Tibial nerve (tissue), 4 donors: ENCODE measurements at regions not wholly inside any gene's neighbourhood (a gene's known extent, or its start where the extent isn't known, plus 50 kb on each side); places are given as distances from the start of the nearest gene placed in this dataset.

Source experiments
- DNase-seq, 2 donors: peaks; one replicate each; pipeline ENCODE4 v3.0.0-alpha.2; 2019; ENCODE audit warnings: low spot score in 2 of 2
- H3K27ac ChIP-seq, 4 donors: fragments of 200-600 bp; sonication (generic) in 3 of 4; one replicate each; pipeline ENCODE4 v1.5.1; 2017 to 2019; ENCODE audit warnings: mild to moderate bottlenecking in 1 of 4
- H3K27me3 ChIP-seq, 2 donors: fragments of 200-600 bp; sonication (generic) in 1 of 2; one replicate each; pipeline versions ENCODE4 v1.5.1 to v1.6.0; 2017 to 2019
- H3K36me3 ChIP-seq, 3 donors: fragments of 200-600 bp; sonication (generic); one replicate each; pipeline ENCODE4 v1.5.1; 2018 to 2019
- H3K4me1 ChIP-seq, 4 donors: fragments of 200-600 bp; sonication (generic) in 3 of 4; one replicate each; pipeline ENCODE4 v1.5.1; 2017 to 2019
- H3K4me3 ChIP-seq, 4 donors: fragments of 200-600 bp; sonication (generic) in 3 of 4; one replicate each; pipeline ENCODE4 v1.5.1; 2017 to 2019; ENCODE audit warnings: mild to moderate bottlenecking in 1 of 4, moderate library complexity in 1 of 4
- H3K9me3 ChIP-seq, 4 donors: fragments of 200-600 bp; sonication (generic) in 3 of 4; one replicate each; pipeline ENCODE4 v1.5.1; 2017 to 2019
- EP300 ChIP-seq, 2 donors: sonication (generic); formaldehyde crosslinking; IDR thresholded peaks; one replicate each; pipeline ENCODE4 v1.6.1; 2017; ENCODE audit warnings: antibody characterized with exemption in 2 of 2, mild to moderate bottlenecking in 1 of 2
- POLR2A ChIP-seq, 2 donors: fragments of 450-650 bp; IDR thresholded peaks; one replicate each; pipeline ENCODE4 v1.6.1; 2017; ENCODE audit warnings: antibody characterized with exemption in 2 of 2, mild to moderate bottlenecking in 2 of 2, moderate library complexity in 2 of 2
- WGBS, 2 donors: methylation state at CpG; one replicate each; pipeline ENCODE4 v1.1.5; 2018; 5-methylcytosine and 5-hydroxymethylcytosine counted together
- TF ChIP-seq, protein P1 (sequence below), 5 experiments: fragments of 200-600 bp in 3 of 5; fragments of 450-650 bp in 2 of 5; sonication (generic) in 3 of 5; IDR thresholded peaks; one replicate each; pipeline ENCODE4 v1.5.1; 2016 to 2019; ENCODE audit warnings: antibody characterized with exemption in 5 of 5, mild to moderate bottlenecking in 3 of 5, moderate library complexity in 2 of 5

DNA sequence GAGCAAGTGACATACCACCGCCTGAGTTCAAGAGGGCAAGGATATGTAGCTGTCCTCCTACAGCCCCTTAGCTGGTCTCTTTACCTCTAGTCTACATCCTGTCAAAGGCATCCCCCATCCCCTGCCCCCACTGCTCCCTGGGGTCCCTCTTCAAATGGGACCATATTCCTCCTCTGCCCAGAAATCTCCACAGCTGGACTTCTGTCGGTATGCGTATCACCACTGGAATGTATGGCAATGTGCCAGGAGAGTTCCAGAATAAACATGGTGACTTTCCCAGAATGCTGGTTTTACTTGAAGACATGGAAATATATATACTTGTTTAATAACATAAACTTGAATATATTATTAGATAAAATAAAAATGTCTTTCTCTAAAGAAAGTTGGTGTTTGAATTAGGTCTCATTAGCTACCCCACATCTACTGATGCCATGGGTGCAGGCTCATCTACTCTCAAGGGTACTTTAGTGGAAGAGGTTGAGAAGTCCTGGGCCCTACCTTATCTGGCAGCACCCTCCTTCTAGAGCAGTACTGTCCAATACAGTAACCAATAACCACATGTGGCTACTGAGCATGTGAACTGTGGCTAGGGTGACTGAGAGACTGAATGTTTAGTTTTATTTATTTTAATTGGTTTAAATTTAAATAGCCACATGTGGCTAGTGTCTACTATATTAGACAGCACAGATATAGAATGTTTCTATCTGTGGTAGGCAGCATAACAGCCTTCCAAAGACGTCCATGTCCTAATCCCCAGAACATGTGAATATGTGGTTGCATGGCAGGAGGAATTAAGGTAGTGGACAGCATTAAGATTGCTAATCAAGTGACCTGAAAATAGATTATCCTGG is 181.7 kb upstream of the SLC30A5 start:
- Histone ChIP-seq H3K4me3 (no peak overlapping the region), H3K36me3 (no peaks in the 10 kb centered on the region), H3K27ac (no peak overlapping the region), H3K4me1 (no peaks in the 10 kb centered on the region), H3K9me3 (no peaks in the 10 kb centered on the region), H3K27me3 (no peaks in the 10 kb centered on the region)
- TF ChIP-seq POLR2A (IDR thresholded peaks at IDR 0.05) (no peak), EP300 (IDR thresholded peaks at IDR 0.05) (no peak)
- TF ChIP-seq, protein P1, sequence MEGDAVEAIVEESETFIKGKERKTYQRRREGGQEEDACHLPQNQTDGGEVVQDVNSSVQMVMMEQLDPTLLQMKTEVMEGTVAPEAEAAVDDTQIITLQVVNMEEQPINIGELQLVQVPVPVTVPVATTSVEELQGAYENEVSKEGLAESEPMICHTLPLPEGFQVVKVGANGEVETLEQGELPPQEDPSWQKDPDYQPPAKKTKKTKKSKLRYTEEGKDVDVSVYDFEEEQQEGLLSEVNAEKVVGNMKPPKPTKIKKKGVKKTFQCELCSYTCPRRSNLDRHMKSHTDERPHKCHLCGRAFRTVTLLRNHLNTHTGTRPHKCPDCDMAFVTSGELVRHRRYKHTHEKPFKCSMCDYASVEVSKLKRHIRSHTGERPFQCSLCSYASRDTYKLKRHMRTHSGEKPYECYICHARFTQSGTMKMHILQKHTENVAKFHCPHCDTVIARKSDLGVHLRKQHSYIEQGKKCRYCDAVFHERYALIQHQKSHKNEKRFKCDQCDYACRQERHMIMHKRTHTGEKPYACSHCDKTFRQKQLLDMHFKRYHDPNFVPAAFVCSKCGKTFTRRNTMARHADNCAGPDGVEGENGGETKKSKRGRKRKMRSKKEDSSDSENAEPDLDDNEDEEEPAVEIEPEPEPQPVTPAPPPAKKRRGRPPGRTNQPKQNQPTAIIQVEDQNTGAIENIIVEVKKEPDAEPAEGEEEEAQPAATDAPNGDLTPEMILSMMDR (IDR thresholded peaks at IDR 0.05): no peak
- WGBS, 2 donors: 51 to 53% methylated on average over 4 of the region's 4 CpGs
- no peak for DNase-seq

DNA sequence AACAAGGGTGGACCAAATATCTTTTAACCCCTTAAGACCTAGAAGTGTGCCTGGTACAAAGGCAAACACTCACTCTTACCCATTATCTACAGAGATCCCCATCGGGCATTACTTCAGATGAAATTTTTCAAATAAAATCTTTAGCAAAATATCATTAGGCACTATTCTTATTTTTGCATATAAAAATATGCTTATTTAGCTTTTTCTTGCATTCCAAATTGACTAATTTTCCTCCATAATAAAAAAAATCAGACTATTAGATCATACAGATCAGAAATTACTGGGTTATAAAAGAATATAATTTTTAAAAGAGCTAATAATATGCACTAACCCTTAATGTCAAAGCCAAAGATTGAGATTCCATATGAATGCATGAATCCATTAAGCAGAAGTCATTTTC is 178.7 kb upstream of the SLC30A5 start:
- H3K27me3 ChIP-seq: no peaks in the 10 kb centered on the region
- no peak overlapping the region for H3K27ac ChIP-seq
- H3K36me3 ChIP-seq: no peaks in the 10 kb centered on the region
- no peak for DNase-seq
- no peaks in the 10 kb centered on the region for H3K4me1 ChIP-seq
- TF ChIP-seq EP300 (IDR thresholded peaks at IDR 0.05) (no peak), POLR2A (IDR thresholded peaks at IDR 0.05) (no peak)
- TF ChIP-seq, protein P1 (IDR thresholded peaks at IDR 0.05): no peak
- WGBS, 2 donors: 39 to 96% methylated on average over 1 of the region's 1 CpG
- no peaks in the 10 kb centered on the region for H3K9me3 ChIP-seq
- no peak overlapping the region for H3K4me3 ChIP-seq

DNA sequence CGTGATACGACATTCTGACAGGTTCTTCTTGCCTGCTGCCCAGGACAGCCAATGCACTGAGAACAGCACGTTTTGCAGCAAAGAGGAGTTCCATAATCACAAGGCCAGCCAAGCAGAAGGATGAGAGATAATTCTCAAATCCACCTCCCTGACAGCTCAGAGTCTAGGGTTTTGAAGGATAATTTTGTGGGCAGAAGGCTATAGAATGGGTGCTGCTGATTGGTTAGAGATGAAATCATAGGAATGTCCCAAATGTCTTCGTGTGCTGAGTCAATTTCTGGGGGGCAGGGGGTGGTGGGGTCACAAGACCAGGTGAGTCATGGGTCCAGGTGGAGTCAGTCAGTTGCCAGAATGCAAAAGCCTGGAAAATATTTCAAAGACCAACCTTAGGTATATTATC is 175.5 kb upstream of the SLC30A5 start:
- H3K27ac ChIP-seq: no peak overlapping the region
- peaks cover 0 to 5% (median 0%) of the 10 kb centered on the region in 4 donors for H3K9me3 ChIP-seq
- H3K4me3 ChIP-seq: no peak overlapping the region
- TF ChIP-seq POLR2A (IDR thresholded peaks at IDR 0.05) (no peak), EP300 (IDR thresholded peaks at IDR 0.05) (no peak)
- TF ChIP-seq, protein P1 (IDR thresholded peaks at IDR 0.05): no peak
- 74 to 84% methylated on average over 4 of the region's 4 CpGs for WGBS, 2 donors
- no peaks in the 10 kb centered on the region for H3K36me3 ChIP-seq
- no peak for DNase-seq
- no peaks in the 10 kb centered on the region for H3K4me1 ChIP-seq
- H3K27me3 ChIP-seq: no peaks in the 10 kb centered on the region

DNA sequence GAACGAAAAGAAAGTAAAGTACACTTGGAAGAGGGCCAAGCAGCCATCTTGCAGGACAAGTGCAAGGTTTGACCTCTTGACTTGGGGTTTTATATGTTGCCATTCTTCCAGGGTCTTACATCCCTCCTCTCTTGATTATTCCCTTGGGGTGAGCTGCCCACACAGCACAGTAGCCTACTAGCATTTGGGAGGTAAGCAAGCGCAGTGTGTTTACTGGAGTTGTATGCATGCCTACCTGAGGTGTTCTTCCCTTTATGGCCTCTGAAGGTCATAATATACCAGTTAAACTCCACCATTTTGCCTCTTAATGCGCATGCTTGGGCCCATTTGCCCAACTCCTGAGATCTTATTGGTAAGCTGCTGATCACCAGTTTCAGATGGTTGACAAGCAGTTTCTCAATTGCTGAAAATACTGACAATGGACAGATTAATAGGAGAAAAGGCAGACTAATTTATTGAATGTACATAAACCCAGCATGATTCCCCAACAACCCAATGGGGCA is 173.8 kb upstream of the SLC30A5 start:
- 64 to 66% methylated on average over 3 of the region's 3 CpGs for WGBS, 2 donors
- TF ChIP-seq, protein P1 (IDR thresholded peaks at IDR 0.05): no peak
- TF ChIP-seq POLR2A (IDR thresholded peaks at IDR 0.05) (no peak), EP300 (IDR thresholded peaks at IDR 0.05) (no peak)
- Histone ChIP-seq H3K36me3 (no peaks in the 10 kb centered on the region), H3K4me1 (peaks cover 0 to 13% (median 3%) of the 10 kb centered on the region in 4 donors), H3K27ac (no peak overlapping the region), H3K27me3 (no peaks in the 10 kb centered on the region), H3K9me3 (peaks cover 0 to 5% (median 0%) of the 10 kb centered on the region in 4 donors), H3K4me3 (no peak overlapping the region)
- no peak for DNase-seq

DNA sequence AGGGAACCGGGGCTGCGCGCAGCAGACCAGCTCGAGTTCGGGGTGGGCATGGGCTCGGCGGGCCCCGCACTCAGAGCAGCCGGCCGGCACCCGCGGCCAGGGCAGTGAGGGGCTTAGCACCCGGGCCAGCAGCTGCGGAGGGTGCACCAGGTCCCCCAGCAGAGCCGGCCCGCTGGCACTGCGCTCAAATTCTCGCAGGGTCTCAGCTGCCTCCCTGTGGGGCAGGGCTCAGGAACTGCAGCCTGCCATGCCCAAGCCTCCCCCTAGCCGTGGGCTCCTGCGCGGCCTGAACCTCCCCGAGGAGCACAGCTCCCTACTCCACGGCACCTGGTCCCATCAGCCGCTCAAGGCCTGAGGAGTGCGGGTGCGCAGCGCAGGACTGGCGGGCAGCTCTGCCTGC is 172.9 kb upstream of the SLC30A5 start:
- Histone ChIP-seq H3K4me1 (peaks cover 0 to 13% (median 3%) of the 10 kb centered on the region in 4 donors), H3K27ac (no peak overlapping the region), H3K4me3 (no peak overlapping the region), H3K36me3 (no peaks in the 10 kb centered on the region), H3K9me3 (peaks cover 0 to 5% (median 0%) of the 10 kb centered on the region in 4 donors), H3K27me3 (no peaks in the 10 kb centered on the region)
- DNase-seq: no peak
- TF ChIP-seq, protein P1 (IDR thresholded peaks at IDR 0.05): no peak
- TF ChIP-seq POLR2A (IDR thresholded peaks at IDR 0.05) (no peak), EP300 (IDR thresholded peaks at IDR 0.05) (no peak)
- WGBS, 2 donors: 86 to 100% methylated on average over 3 to 28 of the region's 28 CpGs
